ENCODE measurements at regions not wholly inside any gene's neighbourhood (a gene's known extent, or its start where the extent isn't known, plus 50 kb on each side); places are given as distances from the start of the nearest gene placed in this dataset.
"Not testable (repeated sequence)": the region's sequence is repeated elsewhere in the genome, so short reads cannot be mapped to it uniquely, and the experiment has no call there.

GRCh38 chr13:70255406-70255991 is 147.2 kb upstream of the KLHL1 start:
- DNase-seq (ENCODE audit: low spot score): no peak

- no peak for DNase-seq (ENCODE audit: low spot score)
Observed at GRCh38 chr13:70253834-70254233, 145.6 kb upstream of the KLHL1 start.

GRCh38 chr13:70253411-70253810 is 145.2 kb upstream of the KLHL1 start:
- no peak for DNase-seq (ENCODE audit: low spot score)

GRCh38 chr13:70249332-70250064 is 141.2 kb upstream of the KLHL1 start:
- DNase-seq (ENCODE audit: low spot score): no peak

- no peak for DNase-seq (ENCODE audit: low spot score)
Observed at GRCh38 chr13:70237131-70237530, 128.9 kb upstream of the KLHL1 start.

- DNase-seq (ENCODE audit: low spot score): no peak
Observed at GRCh38 chr13:70235565-70235964, 127.3 kb upstream of the KLHL1 start.

GRCh38 chr13:70223911-70224310 is 115.7 kb upstream of the KLHL1 start:
- DNase-seq (ENCODE audit: low spot score): no peak

- no peak for DNase-seq (ENCODE audit: low spot score)
Observed at GRCh38 chr13:70222926-70223325, 114.7 kb upstream of the KLHL1 start.

- DNase-seq (ENCODE audit: low spot score): no peak
Observed at GRCh38 chr13:70218618-70219017, 110.4 kb upstream of the KLHL1 start.

- DNase-seq (ENCODE audit: low spot score): not testable (repeated sequence)
Observed at GRCh38 chr13:70208968-70209367, 100.7 kb upstream of the KLHL1 start.

- no peak for DNase-seq (ENCODE audit: low spot score)
Observed at GRCh38 chr13:70206671-70207070, 98.4 kb upstream of the KLHL1 start.

- no peak for DNase-seq (ENCODE audit: low spot score)
Observed at GRCh38 chr13:70203661-70204229, 95.5 kb upstream of the KLHL1 start.

- no peak for DNase-seq (ENCODE audit: low spot score)
Observed at GRCh38 chr13:70191034-70191433, 82.8 kb upstream of the KLHL1 start.

- DNase-seq (ENCODE audit: low spot score): no peak
Observed at GRCh38 chr13:70189981-70190380, 81.7 kb upstream of the KLHL1 start.

GRCh38 chr13:70188567-70188966 is 80.3 kb upstream of the KLHL1 start:
- no peak for DNase-seq (ENCODE audit: low spot score)

GRCh38 chr13:70183041-70183440 is 74.8 kb upstream of the KLHL1 start:
- DNase-seq (ENCODE audit: low spot score): no peak

Data from AG08396 (cell line).